H9 (cell line): ENCODE measurements at regions not wholly inside any gene's neighbourhood (a gene's known extent, or its start where the extent isn't known, plus 50 kb on each side); places are given as distances from the start of the nearest gene placed in this dataset.

Source experiments
- DNase-seq: peaks from one replicate; pipeline ENCODE4 v3.0.0-alpha.2; 2017
- H2AFZ ChIP-seq: one replicate; pipeline ENCODE4 v1.6.1; 2013; ENCODE audit warnings: mild to moderate bottlenecking, low read length, control low read depth, moderate library complexity
- H2AK5ac ChIP-seq: 2 replicates; pipeline ENCODE4 v1.6.1; 2013; ENCODE audit warnings: low read length, control low read depth, mixed read lengths; ENCODE audit not compliant: insufficient read length
- H2BK120ac ChIP-seq: one replicate; pipeline ENCODE4 v1.6.1; 2013; ENCODE audit warnings: low read depth, mild to moderate bottlenecking, low read length, control low read depth, inconsistent platforms; ENCODE audit not compliant: poor library complexity, severe bottlenecking
- H2BK12ac ChIP-seq: 2 replicates; pipeline ENCODE4 v1.6.1; 2013; ENCODE audit warnings: low read length, control low read depth, mixed read lengths, low read depth; ENCODE audit not compliant: insufficient read length
- H2BK15ac ChIP-seq: 2 replicates; pipeline ENCODE4 v1.6.1; 2013; ENCODE audit warnings: low read depth, low read length, control low read depth
- H2BK20ac ChIP-seq: one replicate; pipeline ENCODE4 v1.6.1; 2013; ENCODE audit warnings: low read depth, mild to moderate bottlenecking, low read length, control low read depth, inconsistent platforms; ENCODE audit not compliant: poor library complexity, severe bottlenecking
- H2BK5ac ChIP-seq: 2 replicates; pipeline ENCODE4 v1.6.1; 2013; ENCODE audit warnings: low read length, control low read depth, mixed read lengths; ENCODE audit not compliant: insufficient read length
- H3K14ac ChIP-seq: 2 replicates; pipeline ENCODE4 v1.6.1; 2013; ENCODE audit warnings: low read length, control low read depth; ENCODE audit not compliant: insufficient read depth
- H3K18ac ChIP-seq: 2 replicates; pipeline ENCODE4 v1.6.1; 2013; ENCODE audit warnings: low read depth, mild to moderate bottlenecking, mixed read lengths, low read length, control low read depth; ENCODE audit not compliant: insufficient read length
- H3K23ac ChIP-seq: 2 replicates; pipeline ENCODE4 v1.6.1; 2013; ENCODE audit warnings: low read length, control low read depth, mixed read lengths, low read depth; ENCODE audit not compliant: insufficient read length
- H3K23me2 ChIP-seq: 2 replicates; pipeline ENCODE4 v1.6.1; 2013; ENCODE audit warnings: low read depth, mild to moderate bottlenecking, mixed read lengths, low read length, control low read depth; ENCODE audit not compliant: insufficient read length, poor library complexity, severe bottlenecking
- H3K27ac ChIP-seq: 2 replicates; pipeline ENCODE4 v1.5.1; 2013; ENCODE audit warnings: low read length, control low read depth, mixed read lengths, low read depth; ENCODE audit not compliant: insufficient read length
- H3K27me3 ChIP-seq: 2 replicates; pipeline ENCODE4 v1.6.1; 2013; ENCODE audit warnings: low read length, control low read depth, inconsistent platforms; ENCODE audit not compliant: insufficient read depth
- H3K4ac ChIP-seq: 2 replicates; pipeline ENCODE4 v1.6.1; 2013; ENCODE audit warnings: low read depth, mild to moderate bottlenecking, control low read depth, inconsistent platforms, low read length, moderate library complexity
- H3K4me1 ChIP-seq: 2 replicates; pipeline ENCODE4 v1.6.1; 2013; ENCODE audit warnings: low read length, control low read depth, inconsistent platforms; ENCODE audit not compliant: insufficient read depth
- H3K4me2 ChIP-seq: 2 replicates; pipeline ENCODE4 v1.6.1; 2013; ENCODE audit warnings: low read length, control low read depth, mixed read lengths; ENCODE audit not compliant: insufficient read length, insufficient read depth
- H3K56ac ChIP-seq: 2 replicates; pipeline ENCODE4 v1.6.1; 2013; ENCODE audit warnings: low read depth, mild to moderate bottlenecking, mixed read lengths, low read length, control low read depth; ENCODE audit not compliant: insufficient read length
- H3K79me1 ChIP-seq: 2 replicates; pipeline ENCODE4 v1.6.1; 2013; ENCODE audit warnings: low read depth, mild to moderate bottlenecking, moderate library complexity, low read length, control low read depth, inconsistent platforms; ENCODE audit not compliant: insufficient read depth, poor library complexity, severe bottlenecking
- H3K79me2 ChIP-seq: 2 replicates; pipeline ENCODE4 v1.6.1; 2013; ENCODE audit warnings: low read length, control low read depth, inconsistent platforms; ENCODE audit not compliant: insufficient read depth
- H3K9ac ChIP-seq: 2 replicates; pipeline ENCODE4 v1.6.1; 2013; ENCODE audit warnings: low read length, control low read depth, mixed read lengths; ENCODE audit not compliant: insufficient read length; ENCODE audit errors: extremely low read depth
- H3K9me3 ChIP-seq: one replicate; pipeline ENCODE4 v1.6.1; 2013; ENCODE audit warnings: low read depth, low read length, inconsistent platforms; ENCODE audit not compliant: control insufficient read depth
- H3T11ph ChIP-seq: one replicate; pipeline ENCODE4 v1.6.1; 2013; ENCODE audit warnings: mild to moderate bottlenecking, low read length, control low read depth, inconsistent platforms
- H4K20me1 ChIP-seq: one replicate; pipeline ENCODE4 v1.6.1; 2013; ENCODE audit not compliant: control insufficient read depth, insufficient read length, insufficient read depth
- H4K5ac ChIP-seq: 2 replicates; pipeline ENCODE4 v1.6.1; 2013; ENCODE audit warnings: low read depth, mild to moderate bottlenecking, mixed read lengths, low read length, control low read depth; ENCODE audit not compliant: insufficient read length
- H4K8ac ChIP-seq: replicated peaks from 2 replicates; pipeline ENCODE4 v1.6.1; 2013; ENCODE audit warnings: low read length, control low read depth, mixed read lengths, low read depth; ENCODE audit not compliant: insufficient read length
- H4K91ac ChIP-seq: 2 replicates; pipeline ENCODE4 v1.6.1; 2013; ENCODE audit warnings: low read depth, mild to moderate bottlenecking, moderate library complexity, mixed read lengths, low read length, control low read depth; ENCODE audit not compliant: insufficient read length
- H3K27ac Mint-ChIP-seq, 3 experiments: 2 replicates in 2 of 3; 3 replicates in 1 of 3; pipeline ENCODE4 v1.8.0; 2020 to 2021; ENCODE audit warnings: mixed read lengths in 3 of 3, mild to moderate bottlenecking in 1 of 3, moderate library complexity in 1 of 3
- H3K27me3 Mint-ChIP-seq: 2 replicates; pipeline ENCODE4 v1.8.0; 2021; ENCODE audit warnings: low read depth, mild to moderate bottlenecking, moderate library complexity, mixed read lengths
- H3K36me3 Mint-ChIP-seq, 3 experiments: 2 replicates in 2 of 3; 3 replicates in 1 of 3; pipeline ENCODE4 v1.8.0; 2020 to 2021; ENCODE audit warnings: low read depth in 3 of 3, mixed read lengths in 3 of 3; ENCODE audit not compliant: insufficient read depth in 1 of 3
- H3K4me1 Mint-ChIP-seq, 2 experiments: 2 replicates each; pipeline ENCODE4 v1.8.0; 2020; ENCODE audit warnings: mixed read lengths in 2 of 2
- H3K4me3 Mint-ChIP-seq, 2 experiments: 2 replicates in 1 of 2; 3 replicates in 1 of 2; pipeline ENCODE4 v1.8.0; 2020 to 2021; ENCODE audit warnings: mild to moderate bottlenecking in 2 of 2, mixed read lengths in 2 of 2, moderate library complexity in 1 of 2
- H3K9me3 Mint-ChIP-seq, 2 experiments: 2 replicates in 1 of 2; 3 replicates in 1 of 2; pipeline ENCODE4 v1.8.0; 2020; ENCODE audit warnings: mild to moderate bottlenecking in 2 of 2, mixed read lengths in 2 of 2, moderate library complexity in 1 of 2
- CTCF ChIP-seq: fragments of 200-600 bp; sonication (generic); conservative IDR thresholded peaks from 3 replicates; pipeline ENCODE4 v1.8.0; 2021; ENCODE audit warnings: antibody characterized with exemption, mild to moderate bottlenecking
- WGBS: extraction: QIAGEN DNeasy Blood & Tissue Kit; methylation state at CpG from one replicate; pipeline ENCODE4 v1.1.7; 2013; ENCODE audit warnings: missing lambda C conversion rate, low lambda C conversion rate, mixed read lengths; ENCODE audit not compliant: insufficient read length; ENCODE audit errors: extremely low coverage; 5-methylcytosine and 5-hydroxymethylcytosine counted together

GRCh38 chr9:1456301-1457024 is 406.3 kb downstream of the DMRT2 start:
- no peak overlapping the region for H2AK5ac ChIP-seq
- H3K18ac ChIP-seq = no peak overlapping the region
- no peak overlapping the region for H3K4ac ChIP-seq
- Mint-ChIP-seq H3K27ac (no peak overlapping the region), H3K36me3 (no peaks in the 10 kb centered on the region), H3K4me3 (no peak overlapping the region), H3K27me3 (peaks cover 11% of the 10 kb centered on the region), H3K9me3 (peaks cover 10 to 42% of the 10 kb centered on the region in 2 experiments), H3K4me1 (no peaks in the 10 kb centered on the region; a peak in 1 of 4 replicates)
- H3K9ac ChIP-seq = no peak overlapping the region
- H2BK15ac ChIP-seq = no peak overlapping the region
- no peak overlapping the region for H3K23ac ChIP-seq
- no CpG with 5 or more reads among the region's 4 CpGs for WGBS
- H2BK5ac ChIP-seq = no peak overlapping the region
- H4K5ac ChIP-seq = no peak overlapping the region
- no peaks in the 10 kb centered on the region for H3K79me2 ChIP-seq
- H3K27me3 ChIP-seq = no peaks in the 10 kb centered on the region
- no peak overlapping the region for H4K91ac ChIP-seq
- DNase-seq = no peak
- H3K4me2 ChIP-seq = no peak overlapping the region
- TF ChIP-seq CTCF = no peak
- no peak overlapping the region for H4K8ac ChIP-seq
- H3K79me1 ChIP-seq = no peaks in the 10 kb centered on the region
- no peak overlapping the region for H2BK120ac ChIP-seq
- H3T11ph ChIP-seq = no peak overlapping the region
- H4K20me1 ChIP-seq = no peaks in the 10 kb centered on the region
- H2BK20ac ChIP-seq = no peak overlapping the region
- H3K23me2 ChIP-seq = no peaks in the 10 kb centered on the region
- no peak overlapping the region for H3K56ac ChIP-seq
- no peak overlapping the region for H3K14ac ChIP-seq
- no peaks in the 10 kb centered on the region for H3K4me1 ChIP-seq
- peaks cover 4% of the 10 kb centered on the region for H3K9me3 ChIP-seq
- H2BK12ac ChIP-seq = no peak overlapping the region
- no peak overlapping the region for H2AFZ ChIP-seq
- H3K27ac ChIP-seq = no peak overlapping the region
